H9 (cell line): ENCODE measurements at regions not wholly inside any gene's neighbourhood (a gene's known extent, or its start where the extent isn't known, plus 50 kb on each side); places are given as distances from the start of the nearest gene placed in this dataset.

Source experiments
- DNase-seq: peaks from one replicate; pipeline ENCODE4 v3.0.0-alpha.2; 2017
- H2AFZ ChIP-seq: one replicate; pipeline ENCODE4 v1.6.1; 2013; ENCODE audit warnings: mild to moderate bottlenecking, low read length, control low read depth, moderate library complexity
- H2AK5ac ChIP-seq: 2 replicates; pipeline ENCODE4 v1.6.1; 2013; ENCODE audit warnings: low read length, control low read depth, mixed read lengths; ENCODE audit not compliant: insufficient read length
- H2BK120ac ChIP-seq: one replicate; pipeline ENCODE4 v1.6.1; 2013; ENCODE audit warnings: low read depth, mild to moderate bottlenecking, low read length, control low read depth, inconsistent platforms; ENCODE audit not compliant: poor library complexity, severe bottlenecking
- H2BK12ac ChIP-seq: 2 replicates; pipeline ENCODE4 v1.6.1; 2013; ENCODE audit warnings: low read length, control low read depth, mixed read lengths, low read depth; ENCODE audit not compliant: insufficient read length
- H2BK15ac ChIP-seq: 2 replicates; pipeline ENCODE4 v1.6.1; 2013; ENCODE audit warnings: low read depth, low read length, control low read depth
- H2BK20ac ChIP-seq: one replicate; pipeline ENCODE4 v1.6.1; 2013; ENCODE audit warnings: low read depth, mild to moderate bottlenecking, low read length, control low read depth, inconsistent platforms; ENCODE audit not compliant: poor library complexity, severe bottlenecking
- H2BK5ac ChIP-seq: 2 replicates; pipeline ENCODE4 v1.6.1; 2013; ENCODE audit warnings: low read length, control low read depth, mixed read lengths; ENCODE audit not compliant: insufficient read length
- H3K14ac ChIP-seq: 2 replicates; pipeline ENCODE4 v1.6.1; 2013; ENCODE audit warnings: low read length, control low read depth; ENCODE audit not compliant: insufficient read depth
- H3K18ac ChIP-seq: 2 replicates; pipeline ENCODE4 v1.6.1; 2013; ENCODE audit warnings: low read depth, mild to moderate bottlenecking, mixed read lengths, low read length, control low read depth; ENCODE audit not compliant: insufficient read length
- H3K23ac ChIP-seq: 2 replicates; pipeline ENCODE4 v1.6.1; 2013; ENCODE audit warnings: low read length, control low read depth, mixed read lengths, low read depth; ENCODE audit not compliant: insufficient read length
- H3K23me2 ChIP-seq: 2 replicates; pipeline ENCODE4 v1.6.1; 2013; ENCODE audit warnings: low read depth, mild to moderate bottlenecking, mixed read lengths, low read length, control low read depth; ENCODE audit not compliant: insufficient read length, poor library complexity, severe bottlenecking
- H3K27ac ChIP-seq: 2 replicates; pipeline ENCODE4 v1.5.1; 2013; ENCODE audit warnings: low read length, control low read depth, mixed read lengths, low read depth; ENCODE audit not compliant: insufficient read length
- H3K27me3 ChIP-seq: 2 replicates; pipeline ENCODE4 v1.6.1; 2013; ENCODE audit warnings: low read length, control low read depth, inconsistent platforms; ENCODE audit not compliant: insufficient read depth
- H3K4ac ChIP-seq: 2 replicates; pipeline ENCODE4 v1.6.1; 2013; ENCODE audit warnings: low read depth, mild to moderate bottlenecking, control low read depth, inconsistent platforms, low read length, moderate library complexity
- H3K4me1 ChIP-seq: 2 replicates; pipeline ENCODE4 v1.6.1; 2013; ENCODE audit warnings: low read length, control low read depth, inconsistent platforms; ENCODE audit not compliant: insufficient read depth
- H3K4me2 ChIP-seq: 2 replicates; pipeline ENCODE4 v1.6.1; 2013; ENCODE audit warnings: low read length, control low read depth, mixed read lengths; ENCODE audit not compliant: insufficient read length, insufficient read depth
- H3K56ac ChIP-seq: 2 replicates; pipeline ENCODE4 v1.6.1; 2013; ENCODE audit warnings: low read depth, mild to moderate bottlenecking, mixed read lengths, low read length, control low read depth; ENCODE audit not compliant: insufficient read length
- H3K79me1 ChIP-seq: 2 replicates; pipeline ENCODE4 v1.6.1; 2013; ENCODE audit warnings: low read depth, mild to moderate bottlenecking, moderate library complexity, low read length, control low read depth, inconsistent platforms; ENCODE audit not compliant: insufficient read depth, poor library complexity, severe bottlenecking
- H3K79me2 ChIP-seq: 2 replicates; pipeline ENCODE4 v1.6.1; 2013; ENCODE audit warnings: low read length, control low read depth, inconsistent platforms; ENCODE audit not compliant: insufficient read depth
- H3K9ac ChIP-seq: 2 replicates; pipeline ENCODE4 v1.6.1; 2013; ENCODE audit warnings: low read length, control low read depth, mixed read lengths; ENCODE audit not compliant: insufficient read length; ENCODE audit errors: extremely low read depth
- H3K9me3 ChIP-seq: one replicate; pipeline ENCODE4 v1.6.1; 2013; ENCODE audit warnings: low read depth, low read length, inconsistent platforms; ENCODE audit not compliant: control insufficient read depth
- H3T11ph ChIP-seq: one replicate; pipeline ENCODE4 v1.6.1; 2013; ENCODE audit warnings: mild to moderate bottlenecking, low read length, control low read depth, inconsistent platforms
- H4K20me1 ChIP-seq: one replicate; pipeline ENCODE4 v1.6.1; 2013; ENCODE audit not compliant: control insufficient read depth, insufficient read length, insufficient read depth
- H4K5ac ChIP-seq: 2 replicates; pipeline ENCODE4 v1.6.1; 2013; ENCODE audit warnings: low read depth, mild to moderate bottlenecking, mixed read lengths, low read length, control low read depth; ENCODE audit not compliant: insufficient read length
- H4K8ac ChIP-seq: replicated peaks from 2 replicates; pipeline ENCODE4 v1.6.1; 2013; ENCODE audit warnings: low read length, control low read depth, mixed read lengths, low read depth; ENCODE audit not compliant: insufficient read length
- H4K91ac ChIP-seq: 2 replicates; pipeline ENCODE4 v1.6.1; 2013; ENCODE audit warnings: low read depth, mild to moderate bottlenecking, moderate library complexity, mixed read lengths, low read length, control low read depth; ENCODE audit not compliant: insufficient read length
- H3K27ac Mint-ChIP-seq, 3 experiments: 2 replicates in 2 of 3; 3 replicates in 1 of 3; pipeline ENCODE4 v1.8.0; 2020 to 2021; ENCODE audit warnings: mixed read lengths in 3 of 3, mild to moderate bottlenecking in 1 of 3, moderate library complexity in 1 of 3
- H3K27me3 Mint-ChIP-seq: 2 replicates; pipeline ENCODE4 v1.8.0; 2021; ENCODE audit warnings: low read depth, mild to moderate bottlenecking, moderate library complexity, mixed read lengths
- H3K36me3 Mint-ChIP-seq, 3 experiments: 2 replicates in 2 of 3; 3 replicates in 1 of 3; pipeline ENCODE4 v1.8.0; 2020 to 2021; ENCODE audit warnings: low read depth in 3 of 3, mixed read lengths in 3 of 3; ENCODE audit not compliant: insufficient read depth in 1 of 3
- H3K4me1 Mint-ChIP-seq, 2 experiments: 2 replicates each; pipeline ENCODE4 v1.8.0; 2020; ENCODE audit warnings: mixed read lengths in 2 of 2
- H3K4me3 Mint-ChIP-seq, 2 experiments: 2 replicates in 1 of 2; 3 replicates in 1 of 2; pipeline ENCODE4 v1.8.0; 2020 to 2021; ENCODE audit warnings: mild to moderate bottlenecking in 2 of 2, mixed read lengths in 2 of 2, moderate library complexity in 1 of 2
- H3K9me3 Mint-ChIP-seq, 2 experiments: 2 replicates in 1 of 2; 3 replicates in 1 of 2; pipeline ENCODE4 v1.8.0; 2020; ENCODE audit warnings: mild to moderate bottlenecking in 2 of 2, mixed read lengths in 2 of 2, moderate library complexity in 1 of 2
- WGBS: extraction: QIAGEN DNeasy Blood & Tissue Kit; methylation state at CpG from one replicate; pipeline ENCODE4 v1.1.7; 2013; ENCODE audit warnings: missing lambda C conversion rate, low lambda C conversion rate, mixed read lengths; ENCODE audit not compliant: insufficient read length; ENCODE audit errors: extremely low coverage; 5-methylcytosine and 5-hydroxymethylcytosine counted together
- TF ChIP-seq, protein P1 (sequence below): fragments of 200-600 bp; sonication (generic); conservative IDR thresholded peaks from 3 replicates; pipeline ENCODE4 v1.8.0; 2021; ENCODE audit warnings: antibody characterized with exemption, mild to moderate bottlenecking

DNA sequence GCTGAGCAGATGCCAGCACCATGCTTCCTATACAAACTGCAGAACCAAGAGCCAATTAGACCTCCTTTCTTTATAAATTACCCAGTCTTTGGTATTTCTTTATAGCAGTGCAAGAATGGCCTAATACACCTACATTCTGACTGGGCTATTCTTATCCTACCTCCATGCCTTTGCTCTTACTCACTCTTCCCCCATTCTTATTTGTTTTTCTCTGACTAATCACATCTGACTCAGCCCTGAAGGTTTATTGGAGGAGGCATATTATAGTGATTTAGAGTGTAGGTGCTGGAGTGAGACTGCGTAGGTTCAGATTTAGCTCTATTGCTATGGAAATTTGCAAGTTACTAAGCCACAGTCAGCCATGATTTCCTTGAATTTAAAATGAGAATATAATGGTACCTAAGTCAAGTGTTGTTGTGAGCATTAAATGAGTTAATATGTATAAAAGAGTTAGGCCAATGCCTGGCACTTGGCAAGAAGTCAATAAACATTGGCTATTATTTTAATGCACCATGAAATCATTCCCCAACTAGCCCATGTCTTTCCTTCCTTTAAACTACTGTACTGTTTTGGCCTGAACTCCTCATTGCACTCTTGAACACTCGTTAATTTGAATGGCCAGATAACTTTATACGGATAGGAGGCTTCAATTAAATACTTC is 531.2 kb upstream of the ZNF608 start:
- no peaks in the 10 kb centered on the region for H3K9me3 ChIP-seq
- no peak overlapping the region for H2BK120ac ChIP-seq
- H3K56ac ChIP-seq, result no peak overlapping the region
- no peaks in the 10 kb centered on the region; the same call in 1 of the 2 replicates for H3K4me1 ChIP-seq
- no CpG with 5 or more reads among the region's 3 CpGs for WGBS
- H3K14ac ChIP-seq, result no peak overlapping the region
- Mint-ChIP-seq H3K27me3 (no peaks in the 10 kb centered on the region), H3K4me1 (peaks cover 10 to 21% of the 10 kb centered on the region in 2 experiments), H3K27ac (no peak overlapping the region), H3K4me3 (no peak overlapping the region), H3K9me3 (no peaks in the 10 kb centered on the region; a peak in 1 of 5 replicates), H3K36me3 (no peaks in the 10 kb centered on the region)
- H3K4me2 ChIP-seq, result no peak overlapping the region
- H3K18ac ChIP-seq, result no peak overlapping the region
- H4K8ac ChIP-seq, result no peak overlapping the region
- no peak overlapping the region for H4K5ac ChIP-seq
- H2AFZ ChIP-seq, result no peak overlapping the region
- no peak overlapping the region for H2BK12ac ChIP-seq
- H3K9ac ChIP-seq, result no peak overlapping the region
- TF ChIP-seq, protein P1, sequence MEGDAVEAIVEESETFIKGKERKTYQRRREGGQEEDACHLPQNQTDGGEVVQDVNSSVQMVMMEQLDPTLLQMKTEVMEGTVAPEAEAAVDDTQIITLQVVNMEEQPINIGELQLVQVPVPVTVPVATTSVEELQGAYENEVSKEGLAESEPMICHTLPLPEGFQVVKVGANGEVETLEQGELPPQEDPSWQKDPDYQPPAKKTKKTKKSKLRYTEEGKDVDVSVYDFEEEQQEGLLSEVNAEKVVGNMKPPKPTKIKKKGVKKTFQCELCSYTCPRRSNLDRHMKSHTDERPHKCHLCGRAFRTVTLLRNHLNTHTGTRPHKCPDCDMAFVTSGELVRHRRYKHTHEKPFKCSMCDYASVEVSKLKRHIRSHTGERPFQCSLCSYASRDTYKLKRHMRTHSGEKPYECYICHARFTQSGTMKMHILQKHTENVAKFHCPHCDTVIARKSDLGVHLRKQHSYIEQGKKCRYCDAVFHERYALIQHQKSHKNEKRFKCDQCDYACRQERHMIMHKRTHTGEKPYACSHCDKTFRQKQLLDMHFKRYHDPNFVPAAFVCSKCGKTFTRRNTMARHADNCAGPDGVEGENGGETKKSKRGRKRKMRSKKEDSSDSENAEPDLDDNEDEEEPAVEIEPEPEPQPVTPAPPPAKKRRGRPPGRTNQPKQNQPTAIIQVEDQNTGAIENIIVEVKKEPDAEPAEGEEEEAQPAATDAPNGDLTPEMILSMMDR, result no peak
- no peaks in the 10 kb centered on the region for H3K79me2 ChIP-seq
- no peaks in the 10 kb centered on the region for H3K23me2 ChIP-seq
- H2AK5ac ChIP-seq, result no peak overlapping the region
- H2BK20ac ChIP-seq, result no peak overlapping the region
- no peak overlapping the region for H4K91ac ChIP-seq
- no peak overlapping the region for H3K23ac ChIP-seq
- no peak overlapping the region for H2BK15ac ChIP-seq
- H3T11ph ChIP-seq, result no peak overlapping the region
- H3K27me3 ChIP-seq, result no peaks in the 10 kb centered on the region
- no peaks in the 10 kb centered on the region for H4K20me1 ChIP-seq
- no peak for DNase-seq
- H2BK5ac ChIP-seq, result no peak overlapping the region
- H3K79me1 ChIP-seq, result no peaks in the 10 kb centered on the region
- no peak overlapping the region for H3K27ac ChIP-seq
- no peak overlapping the region for H3K4ac ChIP-seq
